ENCODE measurements at regions not wholly inside any gene's neighbourhood (a gene's known extent, or its start where the extent isn't known, plus 50 kb on each side); places are given as distances from the start of the nearest gene placed in this dataset.

GRCh38 chr3:95272781-95273180 is 1209.9 kb downstream of the NSUN3 start:
- H3K27me3 Mint-ChIP-seq: no peaks in the 10 kb centered on the region
- H3K27ac Mint-ChIP-seq: no peak overlapping the region
- no peaks in the 10 kb centered on the region for H3K4me1 Mint-ChIP-seq
- peaks cover 8% of the 10 kb centered on the region for H3K9me3 Mint-ChIP-seq
- no peak overlapping the region for H3K4me3 Mint-ChIP-seq
- ATAC-seq (no peak), DNase-seq (no peak)
- no peaks in the 10 kb centered on the region for H3K36me3 Mint-ChIP-seq (ENCODE audit: low read depth)

GRCh38 chr3:95277613-95278012 is 1214.8 kb downstream of the NSUN3 start:
- ATAC-seq: no peak
- Mint-ChIP-seq H3K4me1 (no peaks in the 10 kb centered on the region), H3K36me3 (ENCODE audit: low read depth) (no peaks in the 10 kb centered on the region), H3K9me3 (no peaks in the 10 kb centered on the region), H3K27me3 (no peaks in the 10 kb centered on the region), H3K4me3 (no peak overlapping the region), H3K27ac (no peak overlapping the region)
- DNase-seq: no peak

GRCh38 chr3:95280711-95281352 is 1218.0 kb downstream of the NSUN3 start:
- no peak overlapping the region for H3K4me3 Mint-ChIP-seq
- H3K27ac Mint-ChIP-seq: no peak overlapping the region
- no peaks in the 10 kb centered on the region for H3K36me3 Mint-ChIP-seq (ENCODE audit: low read depth)
- no peaks in the 10 kb centered on the region for H3K9me3 Mint-ChIP-seq
- DNase-seq (no peak), ATAC-seq (no peak)
- H3K4me1 Mint-ChIP-seq: no peaks in the 10 kb centered on the region
- no peaks in the 10 kb centered on the region for H3K27me3 Mint-ChIP-seq

GRCh38 chr3:95289295-95289694 is 1226.4 kb downstream of the NSUN3 start:
- Mint-ChIP-seq H3K4me1 (no peaks in the 10 kb centered on the region), H3K9me3 (peaks cover 13% of the 10 kb centered on the region), H3K27ac (no peak overlapping the region), H3K4me3 (no peak overlapping the region), H3K27me3 (no peaks in the 10 kb centered on the region), H3K36me3 (ENCODE audit: low read depth) (no peaks in the 10 kb centered on the region)
- ATAC-seq: no peak
- DNase-seq: no peak

GRCh38 chr3:95297581-95297980 is 1234.7 kb downstream of the NSUN3 start:
- Mint-ChIP-seq H3K4me3 (no peak overlapping the region), H3K36me3 (ENCODE audit: low read depth) (no peaks in the 10 kb centered on the region), H3K9me3 (peaks cover 5% of the 10 kb centered on the region), H3K27ac (no peak overlapping the region), H3K27me3 (no peaks in the 10 kb centered on the region), H3K4me1 (no peaks in the 10 kb centered on the region)
- DNase-seq (no peak), ATAC-seq (no peak)

GRCh38 chr3:95302044-95302443 is 1239.2 kb downstream of the NSUN3 start:
- Mint-ChIP-seq H3K4me1 (no peaks in the 10 kb centered on the region), H3K27me3 (no peaks in the 10 kb centered on the region), H3K9me3 (no peaks in the 10 kb centered on the region), H3K27ac (no peak overlapping the region), H3K36me3 (ENCODE audit: low read depth) (no peaks in the 10 kb centered on the region), H3K4me3 (no peak overlapping the region)
- ATAC-seq (no peak), DNase-seq (no peak)

- Mint-ChIP-seq H3K9me3 (peaks cover 24% of the 10 kb centered on the region), H3K27ac (no peak overlapping the region), H3K36me3 (ENCODE audit: low read depth) (no peaks in the 10 kb centered on the region), H3K4me1 (no peaks in the 10 kb centered on the region), H3K27me3 (no peaks in the 10 kb centered on the region), H3K4me3 (no peak overlapping the region)
- ATAC-seq: no peak
- DNase-seq: no peak
Measured at GRCh38 chr3:95310560-95310959, 1247.7 kb downstream of the NSUN3 start.

- Mint-ChIP-seq H3K9me3 (peaks cover 27% of the 10 kb centered on the region), H3K36me3 (ENCODE audit: low read depth) (no peaks in the 10 kb centered on the region), H3K27me3 (no peaks in the 10 kb centered on the region), H3K4me3 (no peak overlapping the region), H3K27ac (no peak overlapping the region), H3K4me1 (no peaks in the 10 kb centered on the region)
- DNase-seq (no peak), ATAC-seq (no peak)
Measured at GRCh38 chr3:95311272-95311671, 1248.4 kb downstream of the NSUN3 start.

- Mint-ChIP-seq H3K36me3 (ENCODE audit: low read depth) (no peaks in the 10 kb centered on the region), H3K27ac (no peak overlapping the region), H3K9me3 (peaks cover 25% of the 10 kb centered on the region), H3K27me3 (no peaks in the 10 kb centered on the region), H3K4me1 (no peaks in the 10 kb centered on the region), H3K4me3 (no peak overlapping the region)
- ATAC-seq (no peak), DNase-seq (no peak)
Measured at GRCh38 chr3:95312650-95313049, 1249.8 kb downstream of the NSUN3 start.

GRCh38 chr3:95319921-95320494 is 1257.1 kb downstream of the NSUN3 start:
- no peak for DNase-seq
- ATAC-seq: no peak
- no peaks in the 10 kb centered on the region for H3K36me3 Mint-ChIP-seq (ENCODE audit: low read depth)
- H3K4me1 Mint-ChIP-seq: no peaks in the 10 kb centered on the region
- no peak overlapping the region for H3K4me3 Mint-ChIP-seq
- no peaks in the 10 kb centered on the region for H3K27me3 Mint-ChIP-seq
- peaks cover 16% of the 10 kb centered on the region for H3K9me3 Mint-ChIP-seq
- no peak overlapping the region for H3K27ac Mint-ChIP-seq

GRCh38 chr3:95327478-95327877 is 1264.6 kb downstream of the NSUN3 start:
- no peak for ATAC-seq
- H3K27me3 Mint-ChIP-seq: no peaks in the 10 kb centered on the region
- H3K4me1 Mint-ChIP-seq: no peaks in the 10 kb centered on the region
- H3K4me3 Mint-ChIP-seq: no peak overlapping the region
- no peaks in the 10 kb centered on the region for H3K36me3 Mint-ChIP-seq (ENCODE audit: low read depth)
- no peak overlapping the region for H3K27ac Mint-ChIP-seq
- DNase-seq: no peak
- H3K9me3 Mint-ChIP-seq: peaks cover 26% of the 10 kb centered on the region

GRCh38 chr3:95333826-95334225 is 1271.0 kb downstream of the NSUN3 start:
- ATAC-seq: no peak
- H3K27me3 Mint-ChIP-seq: no peaks in the 10 kb centered on the region
- DNase-seq: no peak
- no peaks in the 10 kb centered on the region for H3K4me1 Mint-ChIP-seq
- H3K36me3 Mint-ChIP-seq (ENCODE audit: low read depth): no peaks in the 10 kb centered on the region
- peaks cover 3% of the 10 kb centered on the region for H3K9me3 Mint-ChIP-seq
- no peak overlapping the region for H3K4me3 Mint-ChIP-seq
- no peak overlapping the region for H3K27ac Mint-ChIP-seq

GRCh38 chr3:95334461-95334860 is 1271.6 kb downstream of the NSUN3 start:
- ATAC-seq: no peak
- H3K4me1 Mint-ChIP-seq: no peaks in the 10 kb centered on the region
- H3K4me3 Mint-ChIP-seq: no peak overlapping the region
- H3K9me3 Mint-ChIP-seq: peaks cover 3% of the 10 kb centered on the region
- no peak overlapping the region for H3K27ac Mint-ChIP-seq
- no peak for DNase-seq
- H3K27me3 Mint-ChIP-seq: no peaks in the 10 kb centered on the region
- H3K36me3 Mint-ChIP-seq (ENCODE audit: low read depth): no peaks in the 10 kb centered on the region

GRCh38 chr3:95335517-95335916 is 1272.7 kb downstream of the NSUN3 start:
- no peaks in the 10 kb centered on the region for H3K27me3 Mint-ChIP-seq
- DNase-seq (no peak), ATAC-seq (no peak)
- H3K9me3 Mint-ChIP-seq: peaks cover 1% of the 10 kb centered on the region
- no peak overlapping the region for H3K4me3 Mint-ChIP-seq
- no peak overlapping the region for H3K27ac Mint-ChIP-seq
- H3K4me1 Mint-ChIP-seq: no peaks in the 10 kb centered on the region
- H3K36me3 Mint-ChIP-seq (ENCODE audit: low read depth): no peaks in the 10 kb centered on the region

- H3K4me1 Mint-ChIP-seq: no peaks in the 10 kb centered on the region
- ATAC-seq: no peak
- no peak for DNase-seq
- no peaks in the 10 kb centered on the region for H3K27me3 Mint-ChIP-seq
- H3K9me3 Mint-ChIP-seq: no peaks in the 10 kb centered on the region
- H3K36me3 Mint-ChIP-seq (ENCODE audit: low read depth): no peaks in the 10 kb centered on the region
- H3K4me3 Mint-ChIP-seq: no peak overlapping the region
- no peak overlapping the region for H3K27ac Mint-ChIP-seq
Measured at GRCh38 chr3:95338446-95338845, 1275.6 kb downstream of the NSUN3 start.

GRCh38 chr3:95341314-95341713 is 1278.5 kb downstream of the NSUN3 start:
- Mint-ChIP-seq H3K36me3 (ENCODE audit: low read depth) (no peaks in the 10 kb centered on the region), H3K4me3 (no peak overlapping the region), H3K4me1 (no peaks in the 10 kb centered on the region), H3K9me3 (no peaks in the 10 kb centered on the region), H3K27me3 (no peaks in the 10 kb centered on the region), H3K27ac (no peak overlapping the region)
- ATAC-seq: no peak
- no peak for DNase-seq
